Heart right ventricle (tissue), 16 donors: ENCODE measurements at regions not wholly inside any gene's neighbourhood (a gene's known extent, or its start where the extent isn't known, plus 50 kb on each side); places are given as distances from the start of the nearest gene placed in this dataset.

Experiments used
- ATAC-seq, 8 donors: fragments of 200-7000 bp; cut with Tn5 transposase; one replicate each; pipeline ENCODE4 v1.9.1; 2020; ENCODE audit warnings: mild to moderate bottlenecking in 8 of 8, moderate library complexity in 8 of 8, moderate number of reproducible peaks in 1 of 8
- DNase-seq, 2 donors: peaks; one replicate each; pipeline ENCODE4 v3.0.0-alpha.2; 2020
- H3K27ac ChIP-seq, 10 donors: fragments of 200-600 bp; sonication (generic) in 2 of 10; one replicate each; pipeline versions ENCODE4 v1.5.0 to v1.8.0; 2020 to 2022; ENCODE audit warnings: mild to moderate bottlenecking in 3 of 10
- H3K27me3 ChIP-seq, 7 donors: fragments of 200-600 bp; one replicate each; pipeline ENCODE4 v1.8.0; 2021 to 2022; ENCODE audit warnings: mild to moderate bottlenecking in 2 of 7
- H3K36me3 ChIP-seq, 9 donors: fragments of 200-600 bp; sonication (generic) in 1 of 9; one replicate each; pipeline versions ENCODE4 v1.5.0 to v1.8.0; 2020 to 2022; ENCODE audit warnings: mild to moderate bottlenecking in 2 of 9
- H3K4me1 ChIP-seq, 9 donors: fragments of 200-600 bp; sonication (generic) in 1 of 9; one replicate each; pipeline versions ENCODE4 v1.5.0 to v1.8.0; 2020 to 2022; ENCODE audit warnings: mild to moderate bottlenecking in 4 of 9
- H3K4me3 ChIP-seq, 10 donors: fragments of 200-600 bp; sonication (generic) in 2 of 10; one replicate each; pipeline versions ENCODE4 v1.5.0 to v1.8.0; 2020 to 2022; ENCODE audit warnings: mild to moderate bottlenecking in 7 of 10, moderate library complexity in 2 of 10
- H3K9me3 ChIP-seq, 11 donors: fragments of 200-600 bp in 10 of 11; sonication (generic) in 2 of 11; one replicate each; pipeline versions ENCODE4 v1.5.0 to v1.8.0; 2013 to 2022; ENCODE audit warnings: mild to moderate bottlenecking in 2 of 11, control low read depth in 1 of 11, moderate library complexity in 1 of 11
- CTCF ChIP-seq, 9 donors: fragments of 200-600 bp; sonication (generic) in 2 of 9; IDR thresholded peaks; one replicate each; pipeline versions ENCODE4 v1.5.0 to v1.8.0; 2021 to 2022; ENCODE audit warnings: antibody characterized with exemption in 9 of 9, mild to moderate bottlenecking in 5 of 9, moderate library complexity in 1 of 9
- WGBS, 2 donors: extraction: QIAGEN DNeasy Blood & Tissue Kit; methylation state at CpG; one replicate each; pipeline ENCODE4 v1.1.7; 2013; ENCODE audit warnings: inconsistent platforms in 1 of 2; 5-methylcytosine and 5-hydroxymethylcytosine counted together
- intact Hi-C, 10 donors: fragments of 100-400 bp; cut with DNase I; formaldehyde crosslinking; loops; one replicate each; pipeline versions ENCODE4 v1.11.1 to v1.14.2; 2022
- donor health status: Arrhythmogenic right ventricular cardiomyopathy.
- donor health status: ischemic (EF 13 %, LVEDD 7.1; RV severe dilation, severe dysfunction).
- donor health status: healthy with polysubstance abuse.
- donor health status: DM: no; HTN: yes; CAD: no.
- donor health status: DM: no; HTN: no; CAD: no.
- donor health status: ischemic (EF 25% LVEDD 6.9; RV normal size, moderate dysfunction).
- donor health status: ischemic (EF 25% LVEDD 5.7; RV mildly dilated, moderate dysfunction).
- donor health status: healthy.
- donor health status: DM: yes; HTN: yes; CAD: no.
- donor health status: Ischemic cardiomyopathy.
- donor health status: ischemic (EF 35%, LVEDD 5.7; RV mildly dilated, moderate dysfunction).
- donor health status: nonischemic (EF 11% LVEDD 7.7; RV severe dilation, severe dysfunction).
- donor health status: DM: yes; HTN: yes; CAD: no.
- donor health status: PGD.
- donor health status: ischemic (EF 29% LVEDD 5.4; RV normal size, mild dysfunction).
- donor health status: nonischemic (EF 23%, LVEDD 6.1; RV moderate dilation, normal function).

GRCh38 chr7:18123508-18124239, 96.0 kb upstream of the PRPS1L1 start:
- Histone ChIP-seq H3K27me3 (no peaks in the 10 kb centered on the region), H3K4me1 (peaks cover 0 to 20% (median 0%) of the 10 kb centered on the region in 9 donors), H3K36me3 (no peaks in the 10 kb centered on the region), H3K4me3 (no peak overlapping the region), H3K9me3 (no peaks in the 10 kb centered on the region), H3K27ac (no peak overlapping the region)
- intact Hi-C loops: loop anchor here in 1 of 10 donors (10.0 kb wide), 1 partner anchor 171 kb away; no protein-coding TSS in a partner anchor
- ATAC-seq (no peak), DNase-seq (no peak)
- 72 to 81% methylated on average over 2 of the region's 2 CpGs for WGBS, 2 donors
- no peak for TF ChIP-seq CTCF (IDR thresholded peaks at IDR 0.05)

- no peaks in the 10 kb centered on the region for H3K9me3 ChIP-seq
- H3K27ac ChIP-seq: no peak overlapping the region
- intact Hi-C loops: loop anchor here in 1 of 10 donors (10.0 kb wide), 1 partner anchor 169 kb away; no protein-coding TSS in a partner anchor
- no peak for TF ChIP-seq CTCF (IDR thresholded peaks at IDR 0.05)
- H3K36me3 ChIP-seq: no peaks in the 10 kb centered on the region
- H3K4me3 ChIP-seq: no peak overlapping the region
- ATAC-seq (no peak), DNase-seq (no peak)
- WGBS, 2 donors: 20 to 42% methylated on average over 2 of the region's 2 CpGs
- peaks cover 0 to 20% (median 0%) of the 10 kb centered on the region in 9 donors for H3K4me1 ChIP-seq
- no peaks in the 10 kb centered on the region for H3K27me3 ChIP-seq
These were observed 97.8 kb upstream of the PRPS1L1 start for GRCh38 chr7:18125476-18125875.

GRCh38 chr7:18126281-18126680, 98.6 kb upstream of the PRPS1L1 start:
- Histone ChIP-seq H3K36me3 (no peaks in the 10 kb centered on the region), H3K9me3 (no peaks in the 10 kb centered on the region), H3K4me3 (no peak overlapping the region), H3K4me1 (peaks cover 0 to 20% (median 0%) of the 10 kb centered on the region in 9 donors), H3K27ac (no peak overlapping the region), H3K27me3 (no peaks in the 10 kb centered on the region)
- TF ChIP-seq CTCF (IDR thresholded peaks at IDR 0.05): no peak
- WGBS, 2 donors: 52 to 56% methylated on average over 2 of the region's 2 CpGs
- ATAC-seq (no peak), DNase-seq (no peak)
- intact Hi-C loops: loop anchor here in 1 of 10 donors (10.0 kb wide), 1 partner anchor 169 kb away; no protein-coding TSS in a partner anchor

- no peak for ATAC-seq
- 63 to 77% methylated on average over 3 of the region's 3 CpGs for WGBS, 2 donors
- H3K9me3 ChIP-seq: no peaks in the 10 kb centered on the region
- no peak for DNase-seq
- no peak overlapping the region for H3K27ac ChIP-seq
- no peaks in the 10 kb centered on the region for H3K27me3 ChIP-seq
- H3K4me1 ChIP-seq: peaks cover 0 to 36% (median 0%) of the 10 kb centered on the region in 9 donors
- no peaks in the 10 kb centered on the region for H3K36me3 ChIP-seq
- H3K4me3 ChIP-seq: no peak overlapping the region
- TF ChIP-seq CTCF (IDR thresholded peaks at IDR 0.05): no peak
- intact Hi-C loops: loop anchor here in 1 of 10 donors (10.0 kb wide), 1 partner anchor 166 kb away; no protein-coding TSS in a partner anchor
These were observed 101.2 kb upstream of the PRPS1L1 start for GRCh38 chr7:18128846-18129245.
